ENCODE measurements at regions not wholly inside any gene's neighbourhood (a gene's known extent, or its start where the extent isn't known, plus 50 kb on each side); places are given as distances from the start of the nearest gene placed in this dataset.

DNA sequence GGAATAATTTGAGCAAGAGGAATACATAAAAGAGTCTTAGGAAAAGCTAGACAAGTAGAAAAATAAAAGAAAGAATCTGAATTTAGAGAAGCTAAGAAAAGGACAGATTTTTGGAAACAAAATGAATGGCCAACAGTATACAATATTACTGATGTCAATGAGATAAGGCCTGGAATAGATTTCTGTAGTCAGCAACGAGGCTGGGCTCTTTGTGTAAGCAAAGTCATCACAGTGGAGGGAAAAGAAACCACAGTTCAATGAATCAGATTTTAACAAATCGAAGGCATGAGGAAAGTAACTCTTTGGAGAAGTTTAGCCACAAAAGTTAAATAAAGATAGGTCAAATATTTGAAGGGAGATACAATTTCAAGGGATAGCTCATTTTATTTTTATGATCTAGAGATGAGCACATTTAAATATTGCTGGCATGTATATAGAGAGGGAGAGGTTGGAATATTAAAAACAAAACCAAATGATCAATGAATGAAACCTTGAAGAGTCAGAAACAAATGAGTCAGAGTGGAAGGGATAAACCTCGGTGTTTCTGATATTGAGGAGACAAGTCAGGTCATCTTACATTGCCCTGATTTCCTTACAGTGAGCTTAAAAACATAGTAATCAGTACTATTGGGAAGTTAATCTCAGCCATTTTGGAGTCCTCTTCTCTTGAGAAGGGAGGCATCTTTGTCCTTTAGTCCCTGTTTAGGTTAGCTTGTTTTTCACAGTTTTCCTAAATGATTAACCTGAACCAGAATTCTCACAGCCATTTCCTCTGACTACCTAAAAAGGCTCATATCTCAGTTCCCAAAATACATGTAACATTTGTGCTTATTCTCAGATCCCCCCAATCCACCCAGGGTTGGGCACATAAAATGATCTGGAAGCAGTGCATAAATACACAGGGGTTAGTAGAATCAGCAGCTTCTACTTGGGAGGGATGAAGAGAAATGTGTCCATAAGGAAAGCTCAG is 620.0 kb upstream of the B3GALT2 start:
- TF ChIP-seq, protein P1, sequence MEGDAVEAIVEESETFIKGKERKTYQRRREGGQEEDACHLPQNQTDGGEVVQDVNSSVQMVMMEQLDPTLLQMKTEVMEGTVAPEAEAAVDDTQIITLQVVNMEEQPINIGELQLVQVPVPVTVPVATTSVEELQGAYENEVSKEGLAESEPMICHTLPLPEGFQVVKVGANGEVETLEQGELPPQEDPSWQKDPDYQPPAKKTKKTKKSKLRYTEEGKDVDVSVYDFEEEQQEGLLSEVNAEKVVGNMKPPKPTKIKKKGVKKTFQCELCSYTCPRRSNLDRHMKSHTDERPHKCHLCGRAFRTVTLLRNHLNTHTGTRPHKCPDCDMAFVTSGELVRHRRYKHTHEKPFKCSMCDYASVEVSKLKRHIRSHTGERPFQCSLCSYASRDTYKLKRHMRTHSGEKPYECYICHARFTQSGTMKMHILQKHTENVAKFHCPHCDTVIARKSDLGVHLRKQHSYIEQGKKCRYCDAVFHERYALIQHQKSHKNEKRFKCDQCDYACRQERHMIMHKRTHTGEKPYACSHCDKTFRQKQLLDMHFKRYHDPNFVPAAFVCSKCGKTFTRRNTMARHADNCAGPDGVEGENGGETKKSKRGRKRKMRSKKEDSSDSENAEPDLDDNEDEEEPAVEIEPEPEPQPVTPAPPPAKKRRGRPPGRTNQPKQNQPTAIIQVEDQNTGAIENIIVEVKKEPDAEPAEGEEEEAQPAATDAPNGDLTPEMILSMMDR (IDR thresholded peaks at IDR 0.05; ENCODE audit: insufficient read depth, low read depth, low read length) = no peak
- DNase-seq (ENCODE audit: low read depth) = no peak
- no peak overlapping the region for H3K4me3 ChIP-seq (ENCODE audit: low read depth, low read length)

DNA sequence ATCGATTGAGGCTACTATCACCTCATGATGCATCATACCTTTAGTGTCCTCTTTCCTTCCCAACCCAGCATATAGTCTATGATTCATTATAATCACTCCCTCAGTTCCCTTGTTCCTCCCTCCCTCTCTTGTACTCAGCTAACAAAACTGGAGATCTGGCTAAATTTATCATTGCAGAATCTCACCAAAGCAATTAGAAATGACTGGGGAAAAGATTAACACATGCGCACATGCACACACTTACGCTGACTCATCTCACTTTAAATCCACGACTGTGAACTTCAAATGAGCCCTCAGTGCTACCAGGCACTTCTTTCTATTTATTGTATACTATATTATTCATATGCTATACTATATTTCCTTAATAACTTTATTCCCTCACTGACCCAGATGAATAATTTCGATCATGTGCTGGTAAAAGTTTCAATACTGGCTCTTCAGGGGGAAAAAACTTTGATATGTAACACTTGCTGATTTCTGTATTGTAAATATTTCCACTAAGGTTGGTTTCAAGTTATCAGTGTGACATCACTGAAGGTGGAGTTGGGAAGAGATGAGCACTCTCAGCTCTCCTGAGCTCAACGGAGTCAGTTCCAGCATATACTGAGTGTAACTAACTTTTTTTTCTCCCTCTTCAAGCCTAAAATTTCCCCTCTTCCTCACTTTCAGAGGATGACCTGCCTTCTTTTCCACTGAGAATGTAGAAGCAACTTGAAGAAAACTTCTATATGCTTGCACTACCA is 613.7 kb upstream of the B3GALT2 start:
- TF ChIP-seq, protein P1 (IDR thresholded peaks at IDR 0.05; ENCODE audit: insufficient read depth, low read depth, low read length) = no peak
- no peak overlapping the region for H3K4me3 ChIP-seq (ENCODE audit: low read depth, low read length)
- DNase-seq (ENCODE audit: low read depth) = no peak

DNA sequence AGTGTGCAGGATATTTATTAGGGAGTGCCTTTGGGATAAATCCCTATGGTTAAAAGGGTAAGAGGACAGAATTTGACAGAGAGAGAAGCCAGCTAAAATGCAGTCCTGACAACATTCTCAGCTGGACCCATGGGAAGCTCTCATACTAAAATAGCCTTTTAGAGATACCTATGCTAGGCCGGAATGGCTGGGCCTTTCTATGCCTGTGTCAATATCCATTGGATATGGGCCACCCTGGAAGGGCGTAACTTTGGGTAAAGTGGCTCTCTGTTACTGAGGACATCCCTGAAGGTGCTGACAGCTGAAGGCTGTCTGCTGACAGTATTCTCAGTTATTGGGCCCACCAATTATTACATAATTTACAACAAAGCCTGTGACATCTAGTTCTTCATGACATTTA is 613.0 kb upstream of the B3GALT2 start:
- no peak overlapping the region for H3K4me3 ChIP-seq (ENCODE audit: low read depth, low read length)
- no peak for DNase-seq (ENCODE audit: low read depth)
- TF ChIP-seq, protein P1 (IDR thresholded peaks at IDR 0.05; ENCODE audit: insufficient read depth, low read depth, low read length) = no peak

DNA sequence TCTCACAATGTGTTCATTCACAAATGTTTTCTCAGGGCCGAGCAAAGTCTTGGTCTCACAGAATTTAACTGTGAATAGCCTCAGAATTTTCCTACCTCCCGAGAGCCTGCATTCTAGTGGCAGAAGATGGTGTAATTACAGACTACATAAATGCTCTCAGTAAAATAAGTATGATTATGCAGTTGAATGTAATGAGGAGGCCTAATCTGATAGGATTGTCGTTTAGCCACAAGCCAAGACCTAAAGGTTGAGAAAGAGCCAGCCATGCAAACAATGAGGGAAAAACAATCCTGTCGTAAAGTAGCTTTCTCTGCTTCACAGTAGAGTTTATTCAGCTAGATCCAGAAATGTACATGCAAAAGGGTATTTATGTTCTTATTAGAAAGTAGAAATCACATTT is 607.8 kb upstream of the B3GALT2 start:
- no peak for DNase-seq (ENCODE audit: low read depth)
- no peak overlapping the region for H3K4me3 ChIP-seq (ENCODE audit: low read depth, low read length)
- TF ChIP-seq, protein P1 (IDR thresholded peaks at IDR 0.05; ENCODE audit: insufficient read depth, low read depth, low read length) = no peak

DNA sequence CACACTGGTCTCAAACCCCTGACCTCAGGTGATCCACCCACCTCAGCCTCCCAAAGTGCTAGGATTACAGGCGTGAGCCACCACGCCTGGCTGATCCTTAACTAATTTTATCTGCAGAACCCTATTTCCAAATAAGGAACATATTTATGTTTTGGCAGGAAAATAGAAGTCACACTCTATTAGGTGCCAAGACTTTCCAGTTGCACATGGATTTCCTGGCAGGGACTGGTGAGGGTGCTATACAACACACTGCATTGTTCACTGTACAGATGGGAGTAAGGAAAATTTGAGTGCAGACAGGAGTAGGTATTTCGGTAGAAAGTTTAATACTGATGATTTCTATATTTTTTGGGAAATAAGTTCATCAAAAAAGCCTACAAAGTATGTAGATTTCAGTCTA is 605.3 kb upstream of the B3GALT2 start:
- no peak for DNase-seq (ENCODE audit: low read depth)
- TF ChIP-seq, protein P1 (IDR thresholded peaks at IDR 0.05; ENCODE audit: insufficient read depth, low read depth, low read length) = no peak
- no peak overlapping the region for H3K4me3 ChIP-seq (ENCODE audit: low read depth, low read length)

DNA sequence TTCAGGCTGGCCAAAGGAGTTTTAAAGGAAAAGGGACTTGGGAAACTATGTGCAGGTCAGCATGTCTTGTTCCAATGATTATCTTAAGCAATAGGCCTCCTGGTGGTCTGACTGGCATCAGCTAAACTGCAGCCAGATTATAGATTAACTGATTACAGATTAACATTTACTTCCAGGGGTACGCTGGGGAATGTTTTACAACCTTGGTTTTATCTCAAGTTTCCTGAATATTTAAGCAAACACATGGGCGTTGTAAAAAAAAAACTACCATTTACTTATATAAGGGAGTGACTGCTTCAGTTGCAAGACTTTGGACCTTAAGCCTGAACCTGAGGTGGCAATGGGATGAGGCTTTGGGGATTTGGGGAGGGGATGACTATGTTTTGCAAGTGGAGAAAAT is 600.6 kb upstream of the B3GALT2 start:
- no peak for DNase-seq (ENCODE audit: low read depth)
- no peak overlapping the region for H3K4me3 ChIP-seq (ENCODE audit: low read depth, low read length)
- TF ChIP-seq, protein P1 (IDR thresholded peaks at IDR 0.05; ENCODE audit: insufficient read depth, low read depth, low read length) = no peak

Measured in fibroblast of villous mesenchyme (primary cell).